Activated CD4-positive, alpha-beta T cell treated with anti-CD3 and anti-CD28 coated beads for 24 hours (primary cell): ENCODE measurements at regions not wholly inside any gene's neighbourhood (a gene's known extent, or its start where the extent isn't known, plus 50 kb on each side); places are given as distances from the start of the nearest gene placed in this dataset.
"Not testable (repeated sequence)": the region's sequence is repeated elsewhere in the genome, so short reads cannot be mapped to it uniquely, and the experiment has no call there.

ENCODE experiments used
- DNase-seq, 2 donors: peaks; one replicate each; pipeline ENCODE4 v3.0.0-alpha.2; 2020; ENCODE audit warnings: low read depth in 2 of 2

- DNase-seq = no peak
Measured at GRCh38 chr1:234763910-234764309, 153.9 kb upstream of the IRF2BP2 start.

- DNase-seq = no peak
Measured at GRCh38 chr1:234763367-234763766, 153.4 kb upstream of the IRF2BP2 start.

- DNase-seq = not testable (repeated sequence)
Measured at GRCh38 chr1:234762127-234762526, 152.1 kb upstream of the IRF2BP2 start.

GRCh38 chr1:234760303-234760723 lies 150.3 kb upstream of the IRF2BP2 start:
- no peak for DNase-seq

- DNase-seq = no peak
Measured at GRCh38 chr1:234759888-234760287, 149.9 kb upstream of the IRF2BP2 start.

GRCh38 chr1:234758851-234759250 lies 148.9 kb upstream of the IRF2BP2 start:
- no peak for DNase-seq

- DNase-seq = no peak
Measured at GRCh38 chr1:234756857-234757256, 146.9 kb upstream of the IRF2BP2 start.

GRCh38 chr1:234756066-234756774 lies 146.2 kb upstream of the IRF2BP2 start:
- DNase-seq = no peak

- DNase-seq = no peak
Measured at GRCh38 chr1:234755449-234755863, 145.5 kb upstream of the IRF2BP2 start.

GRCh38 chr1:234753979-234754378 lies 144.0 kb upstream of the IRF2BP2 start:
- DNase-seq = no peak

- no peak for DNase-seq
Measured at GRCh38 chr1:234752927-234753326, 142.9 kb upstream of the IRF2BP2 start.

- no peak for DNase-seq
Measured at GRCh38 chr1:234751678-234752077, 141.7 kb upstream of the IRF2BP2 start.

- no peak for DNase-seq
Measured at GRCh38 chr1:234750922-234751627, 141.1 kb upstream of the IRF2BP2 start.

GRCh38 chr1:234748713-234749112 lies 138.7 kb upstream of the IRF2BP2 start:
- no peak for DNase-seq

GRCh38 chr1:234748066-234748465 lies 138.1 kb upstream of the IRF2BP2 start:
- DNase-seq = no peak

GRCh38 chr1:234746798-234747196 lies 136.8 kb upstream of the IRF2BP2 start:
- DNase-seq = no peak

GRCh38 chr1:234745844-234746797 lies 136.1 kb upstream of the IRF2BP2 start:
- DNase-seq = no peak

GRCh38 chr1:234745276-234745675 lies 135.3 kb upstream of the IRF2BP2 start:
- no peak for DNase-seq

- no peak for DNase-seq
Measured at GRCh38 chr1:234743791-234744611, 134.0 kb upstream of the IRF2BP2 start.

- no peak for DNase-seq
Measured at GRCh38 chr1:234742622-234743021, 132.6 kb upstream of the IRF2BP2 start.

GRCh38 chr1:234737967-234738314 lies 128.0 kb upstream of the IRF2BP2 start:
- no peak for DNase-seq
